ENCODE measurements at regions not wholly inside any gene's neighbourhood (a gene's known extent, or its start where the extent isn't known, plus 50 kb on each side); places are given as distances from the start of the nearest gene placed in this dataset.

DNA sequence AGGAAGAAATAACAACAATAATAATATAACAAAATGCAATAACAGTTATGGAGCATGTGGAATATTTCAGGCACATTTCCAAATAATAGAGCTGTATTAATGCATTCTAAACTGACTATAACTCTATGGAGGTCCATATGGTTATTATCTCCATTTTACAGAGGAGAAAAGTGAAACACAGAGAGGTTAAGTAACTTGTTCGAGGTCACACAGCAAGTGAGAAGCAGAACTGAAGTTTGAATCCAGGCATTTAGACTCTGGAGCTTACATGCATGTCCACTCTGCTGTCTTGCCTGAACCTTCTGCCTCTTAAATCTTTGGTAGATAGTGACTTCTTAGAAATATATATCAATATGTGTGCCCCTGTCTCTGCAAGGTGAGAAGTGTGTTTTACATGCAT lies 350.8 kb downstream of the GADD45G start:
- Mint-ChIP-seq H3K27ac (ENCODE audit: unreplicated experiment) (no peak overlapping the region), H3K27me3 (ENCODE audit: unreplicated experiment) (no peaks in the 10 kb centered on the region), H3K4me1 (ENCODE audit: unreplicated experiment) (peaks cover 3% of the 10 kb centered on the region), H3K36me3 (ENCODE audit: unreplicated experiment) (no peaks in the 10 kb centered on the region), H3K4me3 (ENCODE audit: unreplicated experiment) (no peak overlapping the region), H3K9me3 (ENCODE audit: unreplicated experiment) (no peaks in the 10 kb centered on the region)
- DNase-seq (ENCODE audit: extremely low spot score, unreplicated experiment) = no peak
- TF ChIP-seq, protein P1, sequence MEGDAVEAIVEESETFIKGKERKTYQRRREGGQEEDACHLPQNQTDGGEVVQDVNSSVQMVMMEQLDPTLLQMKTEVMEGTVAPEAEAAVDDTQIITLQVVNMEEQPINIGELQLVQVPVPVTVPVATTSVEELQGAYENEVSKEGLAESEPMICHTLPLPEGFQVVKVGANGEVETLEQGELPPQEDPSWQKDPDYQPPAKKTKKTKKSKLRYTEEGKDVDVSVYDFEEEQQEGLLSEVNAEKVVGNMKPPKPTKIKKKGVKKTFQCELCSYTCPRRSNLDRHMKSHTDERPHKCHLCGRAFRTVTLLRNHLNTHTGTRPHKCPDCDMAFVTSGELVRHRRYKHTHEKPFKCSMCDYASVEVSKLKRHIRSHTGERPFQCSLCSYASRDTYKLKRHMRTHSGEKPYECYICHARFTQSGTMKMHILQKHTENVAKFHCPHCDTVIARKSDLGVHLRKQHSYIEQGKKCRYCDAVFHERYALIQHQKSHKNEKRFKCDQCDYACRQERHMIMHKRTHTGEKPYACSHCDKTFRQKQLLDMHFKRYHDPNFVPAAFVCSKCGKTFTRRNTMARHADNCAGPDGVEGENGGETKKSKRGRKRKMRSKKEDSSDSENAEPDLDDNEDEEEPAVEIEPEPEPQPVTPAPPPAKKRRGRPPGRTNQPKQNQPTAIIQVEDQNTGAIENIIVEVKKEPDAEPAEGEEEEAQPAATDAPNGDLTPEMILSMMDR (IDR thresholded peaks at IDR 0.05) = no peak

DNA sequence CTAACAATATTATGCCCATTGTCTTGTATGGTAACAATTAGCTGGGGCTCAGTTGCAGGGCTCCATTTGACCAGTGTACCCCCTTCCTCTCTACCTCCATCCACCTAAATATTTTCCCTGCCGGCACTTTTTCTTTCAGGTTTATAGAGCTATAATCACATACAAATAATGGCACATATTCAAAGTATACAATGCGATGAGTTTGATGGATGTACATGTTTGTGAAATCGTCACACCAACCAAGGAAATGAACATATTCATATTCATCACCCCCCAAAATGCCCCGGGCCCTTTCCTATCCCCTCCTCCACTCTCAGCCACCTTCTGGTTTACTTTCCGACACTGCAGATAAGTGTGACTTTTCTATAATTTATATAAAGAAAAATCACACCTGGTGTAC lies 351.5 kb downstream of the GADD45G start:
- no peak for DNase-seq (ENCODE audit: extremely low spot score, unreplicated experiment)
- TF ChIP-seq, protein P1 (IDR thresholded peaks at IDR 0.05) = no peak
- no peaks in the 10 kb centered on the region for H3K27me3 Mint-ChIP-seq (ENCODE audit: unreplicated experiment)
- H3K27ac Mint-ChIP-seq (ENCODE audit: unreplicated experiment) = no peak overlapping the region
- H3K36me3 Mint-ChIP-seq (ENCODE audit: unreplicated experiment) = no peaks in the 10 kb centered on the region
- H3K4me1 Mint-ChIP-seq (ENCODE audit: unreplicated experiment) = peaks cover 3% of the 10 kb centered on the region
- H3K4me3 Mint-ChIP-seq (ENCODE audit: unreplicated experiment) = no peak overlapping the region
- no peaks in the 10 kb centered on the region for H3K9me3 Mint-ChIP-seq (ENCODE audit: unreplicated experiment)

DNA sequence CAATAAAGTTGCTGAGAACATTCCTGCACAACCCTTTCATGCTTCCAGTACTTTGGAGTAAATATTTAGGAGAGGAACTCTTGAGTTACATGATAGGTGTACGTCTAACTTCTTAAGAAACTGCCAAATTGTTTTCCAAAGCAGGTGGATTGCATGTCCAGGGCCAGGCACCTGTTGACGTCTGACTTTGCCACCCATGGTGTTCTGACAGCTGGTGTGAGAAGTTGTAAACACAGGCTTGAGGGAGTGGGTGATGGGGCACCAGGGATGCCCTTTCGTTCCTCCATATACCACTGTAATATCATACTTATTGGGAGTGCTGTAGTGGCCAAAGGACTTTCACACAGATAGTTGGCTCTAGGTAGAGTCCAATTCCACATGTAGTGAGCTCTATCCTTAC lies 352.1 kb downstream of the GADD45G start:
- Mint-ChIP-seq H3K27ac (ENCODE audit: unreplicated experiment) (no peak overlapping the region), H3K36me3 (ENCODE audit: unreplicated experiment) (no peaks in the 10 kb centered on the region), H3K4me1 (ENCODE audit: unreplicated experiment) (peaks cover 6% of the 10 kb centered on the region), H3K9me3 (ENCODE audit: unreplicated experiment) (no peaks in the 10 kb centered on the region), H3K27me3 (ENCODE audit: unreplicated experiment) (no peaks in the 10 kb centered on the region), H3K4me3 (ENCODE audit: unreplicated experiment) (no peak overlapping the region)
- DNase-seq (ENCODE audit: extremely low spot score, unreplicated experiment) = no peak
- TF ChIP-seq, protein P1 (IDR thresholded peaks at IDR 0.05) = no peak

DNA sequence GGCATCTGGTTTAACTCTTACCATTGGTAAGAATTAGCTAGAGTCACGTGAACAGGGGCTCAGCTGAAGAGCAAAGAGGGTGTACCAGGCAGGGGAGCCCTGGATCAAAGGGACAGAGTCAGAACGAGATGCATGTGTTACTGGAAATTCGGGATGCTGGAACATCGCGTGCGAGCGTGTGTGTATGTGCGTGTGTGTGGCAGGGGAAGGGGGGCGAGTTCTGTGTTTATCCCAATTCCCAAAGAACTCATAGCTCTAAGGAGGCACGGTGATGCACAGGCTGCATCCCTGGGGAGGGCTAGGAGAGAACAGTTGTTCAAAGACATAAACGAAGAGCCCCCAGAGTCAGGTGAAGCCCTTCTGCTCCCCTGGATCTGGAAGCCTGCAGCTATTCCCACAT lies 353.3 kb downstream of the GADD45G start:
- no peaks in the 10 kb centered on the region for H3K27me3 Mint-ChIP-seq (ENCODE audit: unreplicated experiment)
- H3K36me3 Mint-ChIP-seq (ENCODE audit: unreplicated experiment) = no peaks in the 10 kb centered on the region
- no peak for DNase-seq (ENCODE audit: extremely low spot score, unreplicated experiment)
- peaks cover 8% of the 10 kb centered on the region for H3K4me1 Mint-ChIP-seq (ENCODE audit: unreplicated experiment)
- no peak overlapping the region for H3K27ac Mint-ChIP-seq (ENCODE audit: unreplicated experiment)
- H3K4me3 Mint-ChIP-seq (ENCODE audit: unreplicated experiment) = no peak overlapping the region
- no peaks in the 10 kb centered on the region for H3K9me3 Mint-ChIP-seq (ENCODE audit: unreplicated experiment)
- TF ChIP-seq, protein P1 (IDR thresholded peaks at IDR 0.05) = no peak

DNA sequence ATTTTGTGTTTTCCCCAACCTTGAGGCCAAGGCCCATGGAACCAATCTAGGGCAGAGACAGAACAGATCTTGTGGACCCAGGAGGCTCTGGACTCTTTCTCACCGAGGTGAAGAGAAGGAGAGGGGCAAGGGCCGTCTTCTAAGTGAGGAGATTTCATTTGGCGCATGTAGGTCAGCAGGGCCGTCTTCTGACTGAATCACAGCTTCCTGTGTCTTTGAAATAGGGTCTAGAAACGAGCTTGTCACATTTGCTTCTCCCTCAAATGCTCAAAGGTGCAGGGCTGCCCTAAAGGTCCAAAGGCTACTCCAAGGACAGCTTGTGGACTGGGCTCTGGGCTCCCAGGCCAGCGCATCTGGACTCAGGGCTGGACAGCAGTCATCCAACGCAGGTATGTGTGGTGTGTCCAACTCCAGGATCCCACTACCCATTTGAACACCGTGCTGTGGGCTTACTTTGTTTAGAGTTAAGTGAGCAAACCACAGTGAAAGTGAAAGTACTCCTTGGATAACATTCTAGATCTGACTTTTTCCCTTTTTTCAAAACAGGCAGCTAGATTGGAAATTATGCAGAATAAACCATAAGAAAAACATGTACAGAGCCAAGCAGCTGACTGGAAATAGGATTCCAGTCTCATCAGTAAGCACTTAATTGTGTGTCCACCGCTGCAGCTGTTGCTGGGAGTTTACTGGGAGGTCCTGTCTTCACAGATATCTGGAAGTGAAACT lies 357.0 kb downstream of the GADD45G start:
- no peak for DNase-seq (ENCODE audit: extremely low spot score, unreplicated experiment)
- Mint-ChIP-seq H3K27me3 (ENCODE audit: unreplicated experiment) (peaks cover 3% of the 10 kb centered on the region), H3K4me3 (ENCODE audit: unreplicated experiment) (peak overlapping the region; percentile 39), H3K36me3 (ENCODE audit: unreplicated experiment) (no peaks in the 10 kb centered on the region), H3K9me3 (ENCODE audit: unreplicated experiment) (no peaks in the 10 kb centered on the region), H3K27ac (ENCODE audit: unreplicated experiment) (peak overlapping the region; percentile 65), H3K4me1 (ENCODE audit: unreplicated experiment) (peaks cover 8% of the 10 kb centered on the region)
- TF ChIP-seq, protein P1 (IDR thresholded peaks at IDR 0.05) = no peak
